ENCODE measurements at regions not wholly inside any gene's neighbourhood (a gene's known extent, or its start where the extent isn't known, plus 50 kb on each side); places are given as distances from the start of the nearest gene placed in this dataset. TPM values are rescaled to one million over a fixed set of nuclear protein-coding genes. Genes with fewer than 3 reads are reported as not detected.

MicroRNA genes in the stretch of these regions (microRNA counts, 767-probe panel; counts per million panel counts)
- microRNA hsa-miR-588: 55.3 counts per million

Small RNA genes lying in the stretch of these regions (microRNA-seq; reads per million reads assigned to microRNA genes)
- gene MIR588: 1.7 reads per million

Small RNA genes lying in the stretch of these regions (small RNA-seq; reads per million reads assigned to genes)
- gene MIR588 (0.35 reads per million), gene RNU6-200P (not detected)

All from GM12878 (cell line).